ENCODE measurements at regions not wholly inside any gene's neighbourhood (a gene's known extent, or its start where the extent isn't known, plus 50 kb on each side); places are given as distances from the start of the nearest gene placed in this dataset.

DNA sequence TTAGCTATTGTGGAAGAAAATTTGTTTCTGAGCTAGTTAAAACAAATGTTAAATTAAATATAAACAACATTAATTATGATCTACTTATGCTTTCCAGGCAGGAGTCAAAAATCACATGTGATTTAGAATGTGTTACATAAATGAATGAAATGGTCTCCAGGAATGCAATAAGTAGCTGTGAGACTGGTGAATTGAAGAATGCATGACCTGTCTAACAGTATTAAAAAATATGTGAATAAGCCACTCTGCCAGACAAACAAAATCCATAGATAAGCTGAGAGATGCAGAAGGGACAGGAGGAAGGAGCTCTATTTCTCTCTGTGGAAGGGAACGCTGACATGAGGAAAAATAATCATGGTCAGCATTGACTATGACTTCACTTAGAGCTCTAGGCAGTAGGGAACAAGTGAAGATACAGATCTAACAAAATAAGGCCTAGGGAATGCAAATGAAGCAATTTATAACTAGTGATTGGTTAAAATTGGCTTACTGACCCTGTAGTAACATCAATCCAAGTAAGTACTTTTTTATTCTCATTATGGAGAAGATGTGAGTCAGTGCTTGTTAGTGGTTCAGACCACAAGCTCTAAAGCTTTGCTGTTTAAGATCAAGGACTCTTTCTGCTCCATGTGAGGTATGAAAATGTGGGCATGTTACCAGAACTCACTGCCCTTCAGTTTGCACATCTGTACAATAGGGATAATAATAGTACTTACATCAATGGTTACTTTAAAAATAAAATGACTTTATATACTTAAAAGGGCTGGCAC is 432.6 kb downstream of the MMUT start:
- TF ChIP-seq, protein P1, sequence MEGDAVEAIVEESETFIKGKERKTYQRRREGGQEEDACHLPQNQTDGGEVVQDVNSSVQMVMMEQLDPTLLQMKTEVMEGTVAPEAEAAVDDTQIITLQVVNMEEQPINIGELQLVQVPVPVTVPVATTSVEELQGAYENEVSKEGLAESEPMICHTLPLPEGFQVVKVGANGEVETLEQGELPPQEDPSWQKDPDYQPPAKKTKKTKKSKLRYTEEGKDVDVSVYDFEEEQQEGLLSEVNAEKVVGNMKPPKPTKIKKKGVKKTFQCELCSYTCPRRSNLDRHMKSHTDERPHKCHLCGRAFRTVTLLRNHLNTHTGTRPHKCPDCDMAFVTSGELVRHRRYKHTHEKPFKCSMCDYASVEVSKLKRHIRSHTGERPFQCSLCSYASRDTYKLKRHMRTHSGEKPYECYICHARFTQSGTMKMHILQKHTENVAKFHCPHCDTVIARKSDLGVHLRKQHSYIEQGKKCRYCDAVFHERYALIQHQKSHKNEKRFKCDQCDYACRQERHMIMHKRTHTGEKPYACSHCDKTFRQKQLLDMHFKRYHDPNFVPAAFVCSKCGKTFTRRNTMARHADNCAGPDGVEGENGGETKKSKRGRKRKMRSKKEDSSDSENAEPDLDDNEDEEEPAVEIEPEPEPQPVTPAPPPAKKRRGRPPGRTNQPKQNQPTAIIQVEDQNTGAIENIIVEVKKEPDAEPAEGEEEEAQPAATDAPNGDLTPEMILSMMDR (conservative IDR thresholded peaks at IDR 0.05; ENCODE audit: low read depth) = no peak
- ChIA-PET CTCF (interaction anchor here (0.6 kb wide), 1 partner anchor 1399 kb away, joined by 4 read pairs; no protein-coding TSS in a partner anchor), POLR2A (ENCODE audit: low non-redundant PET) (no interaction called here)
- no peak for DNase-seq (ENCODE audit: low spot score)
- no peak overlapping the region for H3K27ac ChIP-seq

DNA sequence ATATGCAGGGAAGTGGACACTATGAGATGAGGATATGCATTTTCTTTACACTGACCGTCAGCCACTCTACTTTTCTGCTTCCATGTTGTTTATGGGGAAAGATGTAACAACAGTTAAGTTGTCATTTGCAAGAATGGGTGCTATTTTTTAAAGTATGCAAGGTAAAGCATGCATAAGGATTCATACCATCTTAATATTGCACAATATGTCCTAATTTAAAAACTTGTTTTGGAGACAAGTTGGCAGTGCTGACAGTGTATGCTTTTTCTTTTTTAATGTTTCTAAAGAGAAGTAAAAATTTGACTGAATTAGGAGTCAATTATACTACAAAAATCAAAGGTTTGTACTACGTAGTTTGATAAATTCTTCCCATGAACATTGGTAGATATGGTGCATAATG is 435.4 kb downstream of the MMUT start:
- TF ChIP-seq, protein P1 (conservative IDR thresholded peaks at IDR 0.05; ENCODE audit: low read depth) = no peak
- no peak overlapping the region for H3K27ac ChIP-seq
- ChIA-PET POLR2A (ENCODE audit: low non-redundant PET) (no interaction called here), CTCF (no interaction called here)
- no peak for DNase-seq (ENCODE audit: low spot score)

DNA sequence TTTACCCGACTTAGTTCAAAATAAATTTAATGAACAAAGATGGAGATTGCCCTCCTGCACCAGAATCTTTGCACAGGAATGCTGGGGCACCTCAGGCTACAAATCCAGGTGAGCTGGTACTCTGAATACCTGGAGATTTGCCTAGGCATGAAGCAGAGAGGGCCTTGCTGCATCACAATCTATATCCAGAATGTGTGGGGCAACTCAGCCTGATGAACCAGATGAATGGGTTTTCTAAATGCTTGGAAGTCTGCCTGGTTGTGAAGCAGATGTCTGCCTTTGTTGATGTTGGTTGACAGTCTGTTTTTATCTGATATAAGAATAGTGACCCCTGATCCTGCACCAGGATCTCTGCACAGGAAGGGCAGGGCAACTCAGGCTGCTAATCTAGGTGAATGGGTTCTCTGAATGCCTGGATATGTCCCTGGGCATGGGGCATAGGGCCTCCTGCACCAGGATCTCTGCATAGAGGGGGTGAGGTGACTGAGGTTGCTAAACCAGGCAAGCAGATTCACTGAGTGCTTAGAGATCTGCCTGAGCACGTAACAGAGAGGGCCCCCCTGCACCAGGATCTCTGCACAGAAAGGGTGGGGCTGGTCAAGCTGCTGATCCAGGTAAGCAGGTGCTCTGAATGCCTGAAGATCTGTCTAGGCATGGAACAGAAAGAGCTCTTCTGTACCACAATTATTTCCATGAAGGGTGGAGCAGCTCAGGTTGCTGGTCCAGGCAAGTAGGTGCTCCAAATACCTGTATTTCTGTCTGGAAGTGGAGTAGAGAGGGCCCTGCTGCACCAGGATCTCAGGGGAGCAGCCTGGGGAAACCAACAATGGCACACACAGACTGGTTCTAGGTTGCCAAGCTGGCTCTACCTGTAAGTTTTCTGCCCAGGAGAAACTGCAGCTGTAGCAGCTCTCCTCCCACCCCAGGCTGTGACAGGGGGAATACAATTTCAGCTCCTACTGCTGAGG is 437.5 kb downstream of the MMUT start:
- DNase-seq (ENCODE audit: low spot score) = no peak
- no peak overlapping the region for H3K27ac ChIP-seq
- TF ChIP-seq, protein P1 (conservative IDR thresholded peaks at IDR 0.05; ENCODE audit: low read depth) = no peak
- POLR2A ChIA-PET (ENCODE audit: low non-redundant PET) = no interaction called here
- CTCF ChIA-PET = interaction anchor here (0.6 kb wide), 1 partner anchor 448 kb away, joined by 3 read pairs; no protein-coding TSS in a partner anchor

DNA sequence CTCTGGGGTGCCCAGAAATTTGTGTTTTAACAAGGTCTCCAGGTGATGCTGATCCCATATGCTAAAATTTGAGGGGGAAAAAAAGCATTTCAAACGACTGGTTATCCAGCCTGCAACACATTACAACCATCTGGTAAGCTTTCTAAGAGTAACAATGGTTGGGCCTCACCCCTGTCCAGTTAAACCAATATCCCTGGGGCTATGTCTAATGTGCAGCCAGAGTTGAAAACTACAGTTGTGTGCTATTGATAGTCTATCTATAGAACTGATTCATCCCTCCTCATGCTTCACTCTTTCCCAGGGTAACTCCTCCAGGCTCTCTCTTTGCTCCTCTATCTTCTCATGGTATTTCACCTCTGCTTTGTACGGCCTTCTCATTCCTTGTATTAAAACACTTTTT is 458.3 kb downstream of the MMUT start:
- no peak for DNase-seq (ENCODE audit: low spot score)
- ChIA-PET CTCF (no interaction called here), POLR2A (ENCODE audit: low non-redundant PET) (no interaction called here)
- no peak overlapping the region for H3K27ac ChIP-seq
- TF ChIP-seq, protein P1 (conservative IDR thresholded peaks at IDR 0.05; ENCODE audit: low read depth) = no peak

DNA sequence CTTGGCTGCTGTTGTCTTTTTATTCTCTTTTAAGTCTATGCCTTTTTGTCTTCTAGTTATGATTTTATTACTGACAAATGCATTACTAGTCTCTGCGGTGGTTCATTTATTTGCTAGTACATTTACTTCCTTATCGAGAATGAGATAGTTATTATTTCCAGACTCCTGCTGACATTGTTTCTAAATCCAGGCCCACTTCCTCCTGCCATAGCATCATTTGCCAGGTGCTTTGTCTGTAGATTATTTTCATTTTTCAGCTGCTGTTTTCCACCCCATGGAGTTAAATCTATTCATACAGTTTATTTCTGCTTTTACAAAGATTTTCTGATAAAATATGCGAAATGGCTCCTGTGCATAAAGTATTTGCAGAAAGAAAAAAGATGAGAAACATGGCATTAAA is 459.7 kb downstream of the MMUT start:
- TF ChIP-seq, protein P1 (conservative IDR thresholded peaks at IDR 0.05; ENCODE audit: low read depth) = no peak
- DNase-seq (ENCODE audit: low spot score) = no peak
- H3K27ac ChIP-seq = no peak overlapping the region
- ChIA-PET POLR2A (ENCODE audit: low non-redundant PET) (no interaction called here), CTCF (interaction anchor here (0.5 kb wide), 1 partner anchor 15 kb away, joined by 3 read pairs; no protein-coding TSS in a partner anchor)

DNA sequence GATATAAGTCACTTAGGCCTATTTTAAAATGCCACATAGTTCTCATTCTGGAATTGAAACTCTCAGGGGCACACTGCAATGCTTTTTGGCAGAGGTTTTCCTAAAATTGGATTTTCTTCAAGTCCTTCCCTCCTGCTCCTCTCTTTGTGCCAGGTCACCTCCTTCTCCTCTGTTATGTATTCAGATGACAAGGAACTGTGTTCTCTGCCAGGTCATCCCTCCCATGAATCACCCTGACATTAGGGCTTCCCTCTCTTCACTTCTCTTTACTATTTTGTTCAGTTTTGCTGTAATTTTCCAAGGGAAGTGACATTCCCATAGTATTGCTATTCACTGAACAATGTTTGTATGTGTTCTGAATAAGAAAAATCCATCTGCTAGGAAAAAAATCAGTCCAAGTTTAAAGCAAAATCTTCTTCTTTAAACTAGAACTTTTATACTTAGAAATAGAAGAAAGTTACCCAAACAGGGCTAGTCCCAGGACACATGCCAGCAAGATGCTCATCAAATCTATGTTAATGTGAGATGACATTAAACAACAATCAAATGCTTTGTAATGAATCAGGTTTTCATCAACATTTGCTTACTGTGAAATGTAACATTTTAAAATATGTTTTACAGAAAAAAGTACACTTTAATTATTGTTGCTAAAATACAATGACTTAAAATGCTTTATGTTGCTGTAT is 461.1 kb downstream of the MMUT start:
- TF ChIP-seq, protein P1 (conservative IDR thresholded peaks at IDR 0.05; ENCODE audit: low read depth) = no peak
- no peak overlapping the region for H3K27ac ChIP-seq
- DNase-seq (ENCODE audit: low spot score) = no peak
- POLR2A ChIA-PET (ENCODE audit: low non-redundant PET) = no interaction called here
- CTCF ChIA-PET = no interaction called here

Data from RWPE1 (cell line).